Hepatocyte (in vitro differentiated cells): ENCODE measurements at regions not wholly inside any gene's neighbourhood (a gene's known extent, or its start where the extent isn't known, plus 50 kb on each side); places are given as distances from the start of the nearest gene placed in this dataset.

Experiments
- DNase-seq: peaks from one replicate; pipeline ENCODE4 v3.0.0-alpha.2; 2016; ENCODE audit warnings: low spot score
- H2AFZ ChIP-seq: fragments of 200-600 bp; sonication (generic); 2 replicates; pipeline ENCODE4 v1.6.0; 2016; ENCODE audit warnings: antibody characterized with exemption, mild to moderate bottlenecking
- H3K27ac ChIP-seq: fragments of 200-600 bp; sonication (generic); 2 replicates; pipeline ENCODE4 v1.5.1; 2016; ENCODE audit warnings: mild to moderate bottlenecking
- H3K27me3 ChIP-seq: fragments of 200-600 bp; sonication (generic); 2 replicates; pipeline ENCODE4 v1.6.1; 2016
- H3K36me3 ChIP-seq: fragments of 200-600 bp; sonication (generic); replicated peaks from 2 replicates; pipeline ENCODE4 v1.5.1; 2016; ENCODE audit warnings: low read depth; ENCODE audit not compliant: insufficient read depth
- H3K4me1 ChIP-seq: fragments of 200-600 bp; sonication (generic); 2 replicates; pipeline ENCODE4 v1.5.1; 2016; ENCODE audit warnings: mild to moderate bottlenecking, moderate library complexity; ENCODE audit not compliant: insufficient read depth
- H3K4me2 ChIP-seq: fragments of 200-600 bp; sonication (generic); 2 replicates; pipeline ENCODE4 v1.6.0; 2016
- H3K4me3 ChIP-seq: fragments of 200-600 bp; sonication (generic); 2 replicates; pipeline ENCODE4 v1.5.1; 2016; ENCODE audit warnings: mild to moderate bottlenecking
- H3K79me2 ChIP-seq: fragments of 200-600 bp; sonication (generic); 2 replicates; pipeline ENCODE4 v1.6.0; 2017; ENCODE audit warnings: mild to moderate bottlenecking
- H3K9me2 ChIP-seq: fragments of 200-600 bp; sonication (generic); replicated peaks from 2 replicates; pipeline ENCODE4 v1.6.0; 2017; ENCODE audit warnings: mild to moderate bottlenecking; ENCODE audit not compliant: insufficient read depth
- H3K9me3 ChIP-seq: fragments of 200-600 bp; sonication (generic); 2 replicates; pipeline ENCODE4 v1.5.1; 2016; ENCODE audit warnings: low read depth, mild to moderate bottlenecking
- H4K20me1 ChIP-seq: fragments of 200-600 bp; sonication (generic); 2 replicates; pipeline ENCODE4 v1.6.0; 2016; ENCODE audit warnings: mild to moderate bottlenecking; ENCODE audit not compliant: insufficient read depth, poor library complexity, severe bottlenecking
- CTCF ChIP-seq: fragments of 200-600 bp; sonication (generic); IDR thresholded peaks from 2 replicates; pipeline ENCODE4 v1.5.1; 2016; ENCODE audit warnings: antibody characterized with exemption, mild to moderate bottlenecking; ENCODE audit not compliant: poor library complexity
- EZH2 ChIP-seq: fragments of 200-600 bp; sonication (generic); IDR thresholded peaks from 2 replicates; pipeline ENCODE4 v1.6.1; 2016; ENCODE audit warnings: antibody characterized with exemption, mild to moderate bottlenecking, borderline replicate concordance
- EZH2phosphoT487 ChIP-seq: fragments of 200-600 bp; sonication (generic); IDR thresholded peaks from one replicate; pipeline ENCODE4 v1.6.1; 2018; ENCODE audit warnings: antibody characterized with exemption, mild to moderate bottlenecking, low read depth, moderate library complexity; ENCODE audit not compliant: unreplicated experiment, severe bottlenecking
- WGBS: methylation state at CpG from one replicate; pipeline ENCODE4 v1.1.6; 2016; ENCODE audit warnings: low lambda C conversion rate; ENCODE audit errors: missing lambda C conversion rate; 5-methylcytosine and 5-hydroxymethylcytosine counted together

GRCh38 chr9:29775491-29775890 lies 2202.2 kb upstream of the C9orf72 start:
- no peaks in the 10 kb centered on the region for H3K9me3 ChIP-seq
- no peak overlapping the region for H2AFZ ChIP-seq
- DNase-seq = no peak
- no peak overlapping the region for H3K4me3 ChIP-seq
- no peaks in the 10 kb centered on the region for H3K79me2 ChIP-seq
- WGBS = 59% methylated on average over 5 of the region's 5 CpGs
- no peak overlapping the region for H3K27ac ChIP-seq
- H3K4me1 ChIP-seq = no peaks in the 10 kb centered on the region
- no peak overlapping the region for H3K4me2 ChIP-seq
- H3K27me3 ChIP-seq = no peaks in the 10 kb centered on the region
- TF ChIP-seq CTCF (no peak), EZH2 (no peak), EZH2phosphoT487 (no peak)
- H3K36me3 ChIP-seq = no peaks in the 10 kb centered on the region
- H3K9me2 ChIP-seq = no peaks in the 10 kb centered on the region
- H4K20me1 ChIP-seq = no peaks in the 10 kb centered on the region

DNA sequence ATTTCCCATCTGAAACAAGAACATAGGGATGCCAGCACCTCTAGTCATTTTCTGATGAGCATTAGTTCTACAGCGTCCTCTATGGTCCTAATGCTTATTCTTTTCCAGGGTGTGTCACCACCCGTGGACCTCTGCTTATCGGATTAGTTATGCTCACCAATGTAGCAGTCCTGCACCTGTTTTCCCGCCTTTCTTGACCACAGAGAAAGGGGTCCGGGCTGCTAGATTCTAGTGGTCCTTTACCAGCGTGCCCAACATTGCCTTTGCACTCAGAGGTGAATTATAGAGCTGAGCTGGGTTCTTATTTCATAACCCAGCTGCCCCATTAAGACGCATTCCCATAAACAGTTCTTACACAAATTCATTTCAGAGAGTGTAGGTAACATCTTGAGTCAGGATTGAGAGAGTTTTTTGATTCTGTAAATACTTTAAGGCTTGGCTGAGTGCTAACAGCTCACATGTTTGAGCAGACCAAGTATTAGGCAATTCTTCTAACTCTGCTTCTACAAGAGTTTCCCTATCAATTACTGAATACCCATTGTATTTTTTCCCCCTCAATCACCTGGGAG lies 2205.1 kb upstream of the C9orf72 start:
- Histone ChIP-seq H3K4me3 (no peak overlapping the region), H3K9me2 (no peaks in the 10 kb centered on the region), H3K4me1 (no peaks in the 10 kb centered on the region), H3K27me3 (no peaks in the 10 kb centered on the region), H3K9me3 (no peaks in the 10 kb centered on the region), H3K4me2 (no peak overlapping the region), H3K79me2 (no peaks in the 10 kb centered on the region), H3K36me3 (no peaks in the 10 kb centered on the region), H3K27ac (no peak overlapping the region), H4K20me1 (no peaks in the 10 kb centered on the region), H2AFZ (no peak overlapping the region)
- TF ChIP-seq EZH2phosphoT487 = no peak
- no peak for DNase-seq
- WGBS = 91% methylated on average over 7 of the region's 7 CpGs

GRCh38 chr9:29793970-29794369 lies 2220.7 kb upstream of the C9orf72 start:
- no peak overlapping the region for H3K4me3 ChIP-seq
- H3K36me3 ChIP-seq = no peaks in the 10 kb centered on the region
- H2AFZ ChIP-seq = no peak overlapping the region
- no peaks in the 10 kb centered on the region for H3K4me1 ChIP-seq
- no peak overlapping the region for H3K27ac ChIP-seq
- WGBS = 77% methylated on average over 1 of the region's 1 CpG
- H3K9me3 ChIP-seq = no peaks in the 10 kb centered on the region
- DNase-seq = no peak
- no peaks in the 10 kb centered on the region for H3K9me2 ChIP-seq
- no peaks in the 10 kb centered on the region for H4K20me1 ChIP-seq
- H3K27me3 ChIP-seq = no peaks in the 10 kb centered on the region
- H3K4me2 ChIP-seq = no peak overlapping the region
- no peaks in the 10 kb centered on the region for H3K79me2 ChIP-seq
- TF ChIP-seq EZH2phosphoT487 (no peak), EZH2 (no peak), CTCF (no peak)

DNA sequence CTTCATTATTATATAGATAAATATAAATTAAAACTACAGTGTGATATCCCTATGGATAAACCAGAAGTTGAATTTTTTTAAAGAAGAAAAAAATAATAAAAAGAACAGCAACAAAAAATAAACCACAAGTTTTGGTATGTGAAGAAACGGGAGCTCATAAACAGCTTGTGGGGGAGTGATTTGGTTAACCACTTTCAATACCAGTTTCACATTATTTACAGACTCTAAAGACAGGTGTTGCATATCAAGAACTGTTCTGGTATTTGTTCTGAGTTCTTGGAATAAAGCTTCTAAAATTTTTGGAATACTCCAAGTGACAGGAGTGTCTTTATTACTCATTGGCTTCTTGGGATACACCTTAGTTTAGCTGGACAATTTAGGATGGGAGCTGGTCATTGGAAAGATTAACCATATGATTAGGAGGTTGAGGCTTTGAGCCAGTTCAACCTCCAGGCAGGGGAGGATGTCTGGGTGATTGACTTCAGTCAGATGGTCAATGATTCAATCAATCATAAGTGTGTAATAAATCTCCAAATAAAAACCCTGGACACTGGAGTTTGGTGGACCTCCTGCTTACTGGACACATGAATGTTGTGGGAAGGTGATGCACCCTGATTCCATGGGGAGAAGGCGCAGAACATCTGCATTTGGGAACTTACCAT lies 2223.1 kb upstream of the C9orf72 start:
- H3K79me2 ChIP-seq = no peaks in the 10 kb centered on the region
- H3K4me3 ChIP-seq = no peak overlapping the region
- H3K27ac ChIP-seq = no peak overlapping the region
- WGBS = 89% methylated on average over 2 of the region's 2 CpGs
- H3K4me2 ChIP-seq = no peak overlapping the region
- H3K9me2 ChIP-seq = no peaks in the 10 kb centered on the region
- no peaks in the 10 kb centered on the region for H3K9me3 ChIP-seq
- H3K4me1 ChIP-seq = no peaks in the 10 kb centered on the region
- H3K27me3 ChIP-seq = no peaks in the 10 kb centered on the region
- DNase-seq = no peak
- no peaks in the 10 kb centered on the region for H3K36me3 ChIP-seq
- H4K20me1 ChIP-seq = no peaks in the 10 kb centered on the region
- H2AFZ ChIP-seq = no peak overlapping the region
- TF ChIP-seq CTCF = no peak
- TF ChIP-seq EZH2 = no peak
- no peak for TF ChIP-seq EZH2phosphoT487
